HEK293T (cell line): ENCODE measurements at regions not wholly inside any gene's neighbourhood (a gene's known extent, or its start where the extent isn't known, plus 50 kb on each side); places are given as distances from the start of the nearest gene placed in this dataset.

Experiments used
- ARNT ChIP-seq: fragments of 450-650 bp; IDR thresholded peaks from 2 replicates; pipeline ENCODE4 v1.6.1; 2017; ENCODE audit warnings: mild to moderate bottlenecking
- BHLHE40 ChIP-seq: fragments of 450-650 bp; IDR thresholded peaks from 2 replicates; pipeline ENCODE4 v1.6.1; 2016; ENCODE audit warnings: mild to moderate bottlenecking, moderate library complexity, borderline replicate concordance
- ELF4 ChIP-seq: fragments of 450-650 bp; IDR thresholded peaks from 2 replicates; pipeline ENCODE4 v1.6.1; 2017; ENCODE audit warnings: antibody characterized with exemption
- FOXA1 ChIP-seq: fragments of 450-650 bp; IDR thresholded peaks from 2 replicates; pipeline ENCODE4 v1.6.1; 2016; ENCODE audit warnings: mild to moderate bottlenecking
- FOXK2 ChIP-seq: fragments of 450-650 bp; IDR thresholded peaks from 2 replicates; pipeline ENCODE4 v1.6.1; 2016; ENCODE audit warnings: mild to moderate bottlenecking
- FOXM1 ChIP-seq: fragments of 450-650 bp; IDR thresholded peaks from 2 replicates; pipeline ENCODE4 v1.6.1; 2017; ENCODE audit warnings: mild to moderate bottlenecking, borderline replicate concordance
- L3MBTL2 ChIP-seq: fragments of 450-650 bp; conservative IDR thresholded peaks from 2 replicates; pipeline ENCODE4 v1.6.1; 2016; ENCODE audit warnings: mild to moderate bottlenecking
- LEF1 ChIP-seq: fragments of 450-650 bp; IDR thresholded peaks from 2 replicates; pipeline ENCODE4 v1.6.1; 2017; ENCODE audit warnings: mild to moderate bottlenecking, borderline replicate concordance
- NFRKB ChIP-seq: fragments of 450-650 bp; IDR thresholded peaks from 2 replicates; pipeline ENCODE4 v1.6.1; 2016; ENCODE audit warnings: mild to moderate bottlenecking, moderate library complexity
- SP1 ChIP-seq: fragments of 450-650 bp; IDR thresholded peaks from 2 replicates; pipeline ENCODE4 v1.6.1; 2017
- SUZ12 ChIP-seq: fragments of 450-650 bp; IDR thresholded peaks from 2 replicates; pipeline ENCODE4 v1.6.1; 2016; ENCODE audit warnings: mild to moderate bottlenecking
- TARDBP ChIP-seq: fragments of 450-650 bp; IDR thresholded peaks from 2 replicates; pipeline ENCODE4 v1.6.1; 2016

DNA sequence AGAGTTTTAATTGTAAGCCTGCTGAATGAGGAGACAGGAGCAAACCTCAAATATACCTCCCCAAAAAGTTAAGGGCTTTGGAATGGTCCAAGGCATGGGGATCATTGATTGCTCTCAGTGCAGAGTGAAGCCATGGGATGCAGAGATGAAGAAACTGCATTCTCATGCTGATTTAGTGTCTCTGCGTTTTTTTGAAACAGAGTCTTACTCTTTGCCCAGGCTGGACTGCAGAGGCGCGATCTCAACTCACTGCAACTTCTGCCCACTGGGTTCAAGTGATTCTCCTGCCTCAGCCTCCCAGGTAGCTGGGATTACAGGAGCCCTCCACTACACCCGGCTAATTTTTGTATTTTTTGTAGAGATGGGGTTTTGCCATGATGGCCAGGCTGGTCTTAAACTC lies 99.3 kb upstream of the ETV3 start:
- no peak for TF ChIP-seq FOXK2
- TF ChIP-seq FOXM1, result no peak
- TF ChIP-seq FOXA1, result no peak
- TF ChIP-seq SP1, result no peak
- no peak for TF ChIP-seq SUZ12
- no peak for TF ChIP-seq ELF4
- no peak for TF ChIP-seq ARNT
- no peak for TF ChIP-seq L3MBTL2
- no peak for TF ChIP-seq TARDBP
- no peak for TF ChIP-seq LEF1
- TF ChIP-seq NFRKB, result no peak
- TF ChIP-seq BHLHE40, result no peak
